Lung microvascular endothelial cell (primary cell): ENCODE measurements at regions not wholly inside any gene's neighbourhood (a gene's known extent, or its start where the extent isn't known, plus 50 kb on each side); places are given as distances from the start of the nearest gene placed in this dataset.

Experiments
- DNase-seq, 2 donors: peaks; one replicate each; pipeline versions ENCODE4 v3.0.0 to v3.0.0-alpha.2; 2010; ENCODE audit warnings: low read depth in 2 of 2

DNA sequence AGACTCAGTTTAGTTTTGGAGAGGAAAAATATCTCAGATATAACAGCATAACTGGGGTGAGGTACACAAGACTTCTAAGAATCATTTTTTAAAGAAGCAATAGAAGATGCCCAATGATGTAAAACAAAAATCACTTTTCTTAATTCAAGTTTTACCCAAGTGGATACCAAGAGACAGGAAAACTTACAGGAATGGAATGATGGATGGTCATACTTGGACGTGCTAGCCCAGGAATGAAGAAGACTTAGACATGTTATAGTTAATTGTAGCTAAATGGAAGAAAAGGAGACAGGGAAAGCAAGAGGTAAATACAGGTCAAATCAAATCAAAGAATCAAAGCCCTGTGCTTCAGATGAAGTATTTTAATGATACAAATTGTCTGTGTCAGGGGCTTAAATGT, 312.7 kb upstream of the KCNJ16 start:
- no peak for DNase-seq

DNA sequence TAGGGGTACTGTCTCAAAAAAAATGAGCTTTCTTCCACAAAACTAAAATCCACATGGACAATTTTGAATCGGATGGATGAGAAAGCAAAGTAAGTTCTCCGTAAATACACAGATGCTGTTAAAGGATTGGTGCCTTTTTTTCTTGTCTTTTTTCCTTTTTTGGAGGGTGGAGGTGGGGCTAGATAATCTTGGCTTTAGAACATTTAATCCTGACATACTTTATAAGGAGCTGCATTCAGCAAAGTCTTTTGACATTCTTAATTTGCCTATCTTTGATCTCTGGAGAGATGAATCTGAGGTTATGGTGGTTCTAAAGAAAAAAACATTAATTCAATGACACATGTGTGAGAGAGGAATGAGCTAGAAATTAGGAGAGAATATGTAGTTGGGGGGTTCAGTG, 312.3 kb upstream of the KCNJ16 start:
- DNase-seq = no peak

DNA sequence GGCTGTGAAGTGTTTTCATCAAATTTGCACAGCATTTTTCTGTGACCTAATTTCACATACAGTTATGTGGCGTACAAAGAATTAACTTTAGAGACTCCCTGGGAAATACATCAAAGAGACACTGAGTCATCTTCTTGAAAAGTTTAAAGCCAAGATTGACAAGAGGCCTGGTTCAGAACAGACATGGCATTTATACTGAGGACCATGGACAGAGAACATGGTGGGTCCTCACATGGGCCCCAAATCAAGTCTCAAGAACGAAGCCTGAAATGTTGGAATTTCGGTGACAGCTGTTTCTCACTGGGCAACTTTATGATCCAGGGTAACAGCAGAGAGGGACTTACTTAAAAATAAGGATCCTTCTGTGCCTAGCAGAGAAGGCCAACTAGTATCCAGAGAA, 311.5 kb upstream of the KCNJ16 start:
- DNase-seq = peak in 1 of 2 donors; percentile 45

DNA sequence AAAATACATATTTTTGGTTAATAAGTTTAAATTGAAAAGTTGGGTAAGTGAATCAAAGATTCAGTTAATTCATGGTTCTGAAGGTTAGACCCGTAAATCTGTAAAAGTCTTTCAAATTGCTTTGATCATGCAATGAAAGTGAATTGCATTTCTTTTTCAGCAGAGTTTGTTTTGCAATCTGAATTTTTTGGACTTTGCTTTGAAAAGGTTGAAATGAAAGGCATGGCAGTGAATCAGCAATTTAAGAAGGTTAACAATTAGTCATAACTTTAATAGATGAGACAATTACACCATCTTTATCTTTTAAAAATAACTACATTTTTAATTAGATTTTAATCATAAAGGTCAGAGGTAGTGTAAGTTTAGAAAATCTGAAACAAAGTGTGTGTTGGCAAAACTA, 310.9 kb upstream of the KCNJ16 start:
- DNase-seq = no peak

DNA sequence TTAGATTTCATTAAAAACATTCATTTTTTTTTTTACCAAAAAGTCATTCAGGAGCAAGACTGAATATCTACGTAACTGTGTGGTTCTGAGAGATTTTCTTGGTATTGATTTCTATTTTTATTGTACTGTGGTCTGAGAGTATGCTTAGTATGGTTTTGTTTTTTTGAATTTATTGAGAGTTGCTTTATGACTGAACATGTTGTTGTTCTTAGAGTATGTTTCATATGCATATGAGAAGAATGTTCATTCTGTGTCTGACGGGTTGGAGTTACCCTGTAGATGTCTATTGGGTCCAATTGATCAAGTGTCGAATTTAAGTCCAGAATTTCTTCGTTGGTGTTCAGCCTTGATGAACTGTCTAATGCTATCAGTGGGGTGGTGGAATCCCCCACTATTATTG, 306.0 kb upstream of the KCNJ16 start:
- DNase-seq = no peak

DNA sequence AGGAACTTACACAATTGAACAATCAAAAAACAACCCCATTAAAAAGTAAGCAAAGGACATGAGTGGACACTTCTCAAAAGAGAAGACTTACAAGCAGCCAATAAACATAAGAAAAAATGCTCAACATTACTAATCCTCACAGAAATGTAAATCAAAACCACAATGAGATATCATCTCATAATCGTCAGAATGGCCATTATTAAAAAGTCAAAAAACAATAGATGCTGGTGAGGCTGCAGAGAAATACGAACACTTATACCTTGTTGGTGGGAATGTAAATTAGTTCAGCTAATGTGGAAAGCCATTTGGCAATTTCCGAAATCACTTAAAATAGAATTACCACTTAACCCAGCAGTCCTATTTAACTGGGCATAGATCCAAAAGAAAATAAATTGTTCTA, 301.9 kb upstream of the KCNJ16 start:
- peak; percentile 12 to 59 for DNase-seq

DNA sequence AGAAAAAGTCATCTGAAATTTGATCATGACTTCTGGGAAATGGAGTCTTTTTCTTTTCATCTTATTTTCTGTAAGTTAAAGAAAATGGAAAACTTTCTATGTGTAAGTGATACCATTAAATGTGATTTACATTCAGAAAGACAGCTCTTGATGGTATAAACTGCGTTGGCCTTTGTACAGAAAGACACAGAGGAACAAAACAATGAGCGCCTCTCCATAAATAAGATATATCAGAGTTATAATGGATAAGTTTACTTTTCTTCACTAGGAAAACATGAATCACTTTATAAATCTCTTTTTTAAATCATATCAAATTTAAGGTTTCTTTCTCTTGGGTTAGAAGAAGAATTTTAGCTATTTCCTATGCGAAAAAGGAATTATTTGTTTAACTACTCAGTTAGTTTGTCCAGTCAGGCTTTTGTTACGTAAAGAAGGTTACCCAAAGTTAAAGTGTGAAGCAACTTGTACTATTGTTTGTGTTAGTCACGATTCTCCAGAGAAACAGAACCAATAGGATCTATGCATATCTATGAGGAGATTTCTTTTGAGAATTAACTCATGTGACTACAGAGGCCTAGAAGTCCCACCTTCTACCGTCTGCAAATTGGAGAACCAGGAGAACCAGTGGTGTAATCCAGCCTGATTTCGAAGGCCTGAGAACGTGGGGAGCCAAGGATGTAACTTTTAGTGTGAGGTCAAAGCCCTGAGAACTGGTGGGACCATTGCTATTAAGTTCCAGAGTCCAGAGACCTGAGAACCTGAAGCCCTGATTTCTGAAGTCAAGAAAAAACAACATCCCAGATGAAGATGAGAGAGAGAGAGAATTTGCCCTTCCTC, 295.4 kb upstream of the KCNJ16 start:
- peak in 1 of 2 donors; percentile 14 for DNase-seq

DNA sequence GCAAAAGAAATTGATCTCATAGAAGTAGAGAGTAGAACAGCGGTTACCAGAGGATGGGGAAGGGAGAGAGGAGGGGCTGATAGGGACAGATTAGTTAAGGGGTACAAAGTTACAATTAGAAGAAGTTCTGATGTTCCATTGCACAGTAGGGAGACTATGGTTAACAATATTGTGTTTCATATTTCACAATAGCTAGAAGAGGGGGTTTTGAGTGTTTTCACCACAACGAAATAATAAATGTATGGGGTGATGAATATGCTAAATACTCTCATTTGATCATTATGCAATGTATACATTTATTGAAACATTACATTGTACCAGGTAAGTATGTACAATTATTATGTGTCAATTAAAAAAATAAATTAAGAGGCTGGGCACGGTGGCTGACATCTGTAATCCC, 291.2 kb upstream of the KCNJ16 start:
- DNase-seq = no peak

DNA sequence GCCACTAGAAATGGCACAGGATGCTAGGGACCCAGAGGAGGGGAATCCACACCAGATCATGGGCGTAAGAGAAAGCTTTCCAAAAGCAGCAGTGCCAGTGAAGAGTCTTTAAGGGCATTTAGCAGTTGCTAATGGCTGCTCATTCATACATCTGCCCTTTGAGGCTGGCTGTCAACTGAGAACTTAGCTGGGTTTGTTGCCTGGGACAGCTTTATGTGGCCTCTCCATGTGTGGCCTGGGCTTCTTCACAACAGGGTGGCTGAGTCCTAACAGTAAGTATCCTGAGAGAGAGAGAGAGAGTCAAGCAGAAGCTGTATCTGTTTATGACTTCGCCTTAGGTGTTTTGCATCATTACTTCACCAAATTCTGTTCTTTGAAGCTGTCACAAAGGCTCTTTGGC, 286.1 kb upstream of the KCNJ16 start:
- DNase-seq = no peak

DNA sequence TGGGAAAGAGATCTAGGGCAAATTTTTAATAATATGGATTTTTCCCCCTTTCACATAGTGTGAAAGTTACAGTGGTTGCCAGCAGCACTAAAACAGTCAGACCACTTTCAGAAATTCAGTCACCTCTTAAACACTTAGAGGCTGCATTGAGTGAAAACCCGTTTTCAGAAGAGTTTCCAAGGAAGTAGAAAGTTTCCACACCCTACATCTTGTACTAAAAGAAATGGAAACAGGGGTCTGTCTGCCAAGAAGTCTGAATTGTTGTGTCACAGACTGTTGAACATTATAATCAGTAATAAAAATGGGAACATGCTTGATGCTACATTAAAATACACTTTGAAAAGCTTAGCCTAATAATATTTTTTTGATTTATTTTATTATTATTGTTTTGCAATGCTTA, 278.9 kb upstream of the KCNJ16 start:
- no peak for DNase-seq

DNA sequence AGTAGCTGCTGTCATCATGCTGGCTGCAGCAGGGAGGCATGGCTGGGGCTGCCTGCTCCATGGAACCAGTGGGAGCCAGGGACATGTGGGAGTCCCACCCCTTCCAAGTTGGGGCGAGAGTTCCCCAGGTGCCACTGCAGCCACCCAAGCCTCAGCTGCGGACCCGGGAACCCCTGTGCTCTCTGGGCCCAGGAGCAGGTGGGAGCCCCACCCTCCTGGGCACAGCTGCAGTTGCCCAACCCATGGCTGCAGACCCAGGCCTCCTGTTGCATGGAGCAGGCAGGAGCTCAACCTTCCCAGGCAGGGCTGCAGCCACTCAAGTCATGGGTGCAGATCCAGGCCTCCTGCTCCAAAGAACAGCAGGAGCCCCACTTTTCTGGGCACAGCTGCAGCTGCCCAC, 274.2 kb upstream of the KCNJ16 start:
- no peak for DNase-seq

DNA sequence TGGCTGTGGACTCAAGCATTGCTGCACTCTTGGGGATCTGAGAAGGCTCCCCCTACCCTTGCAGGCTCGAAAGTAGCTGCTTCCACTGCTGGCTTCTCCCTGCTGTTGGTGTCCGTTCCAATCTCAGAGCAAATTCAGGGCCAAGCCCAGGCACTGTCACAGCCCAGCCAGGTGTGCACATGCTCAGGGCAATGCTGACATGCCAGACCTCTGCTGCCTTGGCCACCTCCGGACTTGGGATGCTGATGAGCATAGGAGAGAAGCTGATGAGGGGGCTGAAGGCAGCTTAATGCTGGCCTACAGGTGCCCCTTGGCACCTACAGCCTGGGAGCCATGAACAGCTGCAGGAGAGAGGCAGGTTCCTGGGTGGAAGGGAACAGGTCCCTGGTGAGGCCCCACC, 273.7 kb upstream of the KCNJ16 start:
- no peak for DNase-seq

DNA sequence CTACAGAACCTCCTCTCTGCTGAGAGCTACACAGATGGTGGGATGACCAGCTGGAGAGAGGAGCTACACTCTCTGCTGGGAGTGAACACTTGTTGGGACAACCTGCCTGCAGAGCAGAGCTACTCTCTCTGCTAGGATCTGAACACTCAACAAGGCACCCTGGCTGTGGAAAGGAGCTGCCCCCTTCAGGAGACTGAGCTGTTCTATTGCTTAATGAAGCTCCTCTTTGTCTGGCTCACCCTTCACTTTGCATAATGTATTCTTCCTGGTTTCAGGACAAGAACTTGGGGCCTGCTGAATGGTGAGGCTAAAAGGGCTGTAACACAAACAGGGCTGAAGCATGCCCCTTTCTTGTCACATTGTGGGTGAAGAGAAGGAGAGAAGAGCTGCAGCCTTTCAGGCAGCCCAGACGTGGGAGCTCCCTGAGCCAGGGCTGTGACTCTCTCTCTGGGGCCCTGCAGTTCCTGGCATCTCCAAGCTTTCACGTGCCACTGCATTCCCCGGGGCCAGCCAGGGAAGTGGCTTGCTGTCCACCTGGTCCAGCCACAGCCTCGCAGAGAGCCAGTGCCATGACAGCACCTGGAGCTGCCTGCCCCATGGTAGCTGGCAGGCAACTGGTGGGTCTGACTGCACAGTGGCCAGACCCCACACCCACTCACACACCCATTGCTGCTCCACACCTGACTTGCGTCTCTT, 272.8 kb upstream of the KCNJ16 start:
- no peak for DNase-seq

DNA sequence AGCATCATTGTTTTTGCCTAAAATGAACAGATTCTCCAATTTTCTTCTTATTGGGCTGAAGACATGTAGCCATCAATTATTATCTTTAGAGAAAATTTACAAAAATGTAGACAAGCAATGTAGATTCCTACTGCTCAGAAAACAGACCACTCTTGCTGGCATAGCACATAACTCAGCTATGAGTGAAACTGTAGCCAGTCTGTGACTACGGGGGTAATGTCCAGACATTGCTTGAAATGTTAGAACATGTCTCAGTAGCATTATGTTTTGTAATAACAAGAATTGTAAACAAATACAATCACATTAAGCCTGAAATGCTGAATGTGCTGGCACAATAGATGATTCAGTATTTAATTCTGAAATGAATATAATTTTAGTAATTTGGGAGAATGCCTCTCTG, 265.7 kb upstream of the KCNJ16 start:
- no peak for DNase-seq

DNA sequence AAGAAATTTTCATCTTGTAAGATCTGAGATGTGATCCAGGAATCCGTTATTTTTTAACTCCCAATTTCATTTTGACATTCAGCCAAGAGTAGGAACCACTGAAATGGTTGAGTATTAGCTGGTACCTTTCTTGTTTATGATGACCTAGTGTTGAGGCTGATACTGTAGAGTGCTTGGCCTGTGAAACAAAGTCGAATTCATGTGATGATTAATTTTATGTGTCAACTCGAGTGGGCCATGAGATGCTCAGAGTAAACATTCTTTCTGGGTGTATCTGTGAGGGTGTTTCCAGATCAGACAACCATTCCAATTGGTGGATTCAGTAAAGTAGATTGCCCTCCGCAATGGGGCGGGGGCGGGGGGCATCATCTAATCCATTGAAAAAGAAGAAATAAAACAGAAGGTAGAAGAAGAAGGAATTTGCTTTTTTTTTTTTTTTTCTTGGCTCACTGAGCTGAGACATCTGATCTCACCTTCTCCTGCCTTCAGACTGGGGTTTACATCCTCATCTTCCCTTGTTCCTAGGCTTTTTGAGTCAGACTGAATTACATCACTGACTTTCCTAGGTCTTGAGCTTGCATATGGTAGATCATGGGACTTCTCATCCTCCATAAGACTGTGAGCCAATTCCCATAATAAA, 264.6 kb upstream of the KCNJ16 start:
- no peak for DNase-seq

DNA sequence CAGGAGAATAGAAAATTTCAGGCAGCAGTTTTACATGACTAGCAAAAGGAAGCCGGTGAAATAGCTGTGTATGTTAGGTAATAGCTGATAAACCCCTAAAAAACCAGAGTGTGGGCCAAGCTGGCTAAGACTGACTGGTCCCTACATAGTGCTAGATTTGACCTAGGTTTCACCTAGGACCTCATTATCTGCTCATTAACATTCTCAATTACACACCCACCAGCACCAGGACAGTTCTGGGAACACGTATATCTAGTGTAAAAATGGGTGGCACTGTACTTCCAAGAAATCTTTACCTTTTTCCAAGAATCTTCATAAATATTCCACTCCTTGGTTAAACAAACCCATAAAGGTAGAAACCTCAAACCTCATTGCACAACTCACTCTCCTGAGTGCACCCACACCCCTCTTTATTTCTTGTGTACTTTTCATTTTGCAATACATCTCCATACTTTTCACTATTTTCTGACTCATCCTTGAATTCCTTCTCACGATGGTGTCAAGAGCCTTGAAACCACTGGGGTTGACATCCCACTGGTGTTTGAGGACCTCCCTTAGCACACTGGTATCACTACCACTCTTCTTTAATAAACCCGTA, 262.7 kb upstream of the KCNJ16 start:
- DNase-seq = no peak

DNA sequence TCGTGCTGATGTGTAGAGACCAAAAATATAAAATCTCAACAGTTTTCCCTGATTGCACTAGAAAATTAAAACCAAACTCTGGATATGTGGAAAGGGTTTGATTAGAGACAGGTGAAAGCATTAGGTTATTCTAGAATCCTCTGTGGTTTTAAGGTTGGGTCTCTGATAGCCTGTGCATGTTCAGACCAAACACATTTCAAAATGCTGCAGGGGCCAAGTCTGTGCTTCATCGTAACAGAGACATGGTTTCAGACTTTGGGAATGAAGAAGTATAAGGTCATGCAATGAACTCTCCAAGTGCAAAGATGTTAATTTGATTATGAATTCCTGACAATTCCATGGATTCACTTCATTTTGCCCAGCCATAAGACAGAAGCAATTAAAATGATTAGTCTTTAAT, 261.0 kb upstream of the KCNJ16 start:
- no peak for DNase-seq

DNA sequence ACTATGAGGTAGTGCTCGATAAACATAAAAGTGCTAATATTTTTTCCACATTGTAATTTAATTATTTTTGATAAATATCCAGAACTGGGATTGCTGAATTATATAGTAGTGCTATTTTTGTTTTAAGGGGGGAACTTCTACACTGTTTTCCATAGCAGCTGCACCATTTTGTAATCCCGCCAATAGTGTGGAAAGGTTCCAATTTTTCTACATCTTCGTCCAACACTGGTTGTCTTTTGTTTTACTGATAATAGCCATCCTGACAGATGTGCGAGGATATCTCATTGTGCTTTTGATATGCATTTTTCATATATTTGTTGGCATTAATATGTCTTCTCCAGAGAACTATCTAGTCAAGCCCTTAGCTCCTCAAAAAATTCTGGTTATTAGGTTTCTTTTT, 259.6 kb upstream of the KCNJ16 start:
- no peak for DNase-seq

DNA sequence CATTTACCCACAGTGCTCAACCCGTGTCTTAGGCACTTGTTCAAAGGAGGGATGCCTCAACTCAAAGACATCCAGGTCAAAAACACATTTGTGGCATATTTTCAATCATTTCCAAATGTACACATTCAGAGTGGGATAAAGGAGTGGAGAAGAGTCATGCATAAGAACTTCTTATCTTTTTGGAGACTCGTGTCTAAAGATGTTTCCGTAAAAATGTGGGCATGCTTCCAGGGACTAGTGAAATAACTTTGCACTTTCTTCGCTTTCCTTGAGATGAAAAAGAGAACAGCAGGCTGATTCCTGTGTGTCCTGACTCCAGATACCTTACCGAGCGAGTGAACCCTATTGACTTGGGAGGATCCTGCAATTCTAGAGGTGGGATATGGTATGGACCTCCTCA, 256.6 kb upstream of the KCNJ16 start:
- DNase-seq = no peak

DNA sequence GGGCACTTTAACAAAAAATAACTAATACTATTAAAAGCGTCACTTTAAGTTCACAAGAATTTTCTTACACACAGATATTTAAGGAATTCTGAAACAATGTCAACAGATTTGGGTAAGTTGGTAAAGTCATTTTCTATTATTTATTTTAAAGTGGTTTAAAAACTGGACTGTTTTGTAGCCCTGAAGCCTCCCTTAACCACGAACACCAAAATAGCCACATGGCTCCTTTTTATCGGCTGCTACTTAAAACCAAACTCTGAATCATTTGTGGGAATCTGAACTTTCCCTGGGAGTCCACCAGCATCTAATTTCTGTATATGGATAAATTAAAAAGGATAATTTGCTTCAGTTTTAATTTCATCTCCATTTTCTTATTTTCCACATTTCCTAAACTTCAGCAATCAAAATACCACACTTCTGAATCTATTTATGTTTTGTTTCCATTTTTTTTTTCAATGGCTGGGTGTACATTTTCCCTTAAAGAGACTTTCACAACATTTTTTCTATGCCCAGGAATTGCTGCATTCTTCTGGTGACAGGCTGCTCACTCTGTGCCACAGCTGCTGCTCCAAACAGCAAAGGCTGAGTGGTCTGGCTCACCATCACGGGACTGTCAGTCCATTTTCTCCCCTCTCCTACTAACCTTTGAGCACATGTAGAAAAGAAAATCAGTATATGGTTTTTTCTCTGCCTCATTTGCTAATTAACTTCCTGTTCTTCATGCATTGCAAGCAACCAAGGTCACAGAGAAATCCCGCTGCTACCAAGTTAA, 255.5 kb upstream of the KCNJ16 start:
- no peak for DNase-seq

DNA sequence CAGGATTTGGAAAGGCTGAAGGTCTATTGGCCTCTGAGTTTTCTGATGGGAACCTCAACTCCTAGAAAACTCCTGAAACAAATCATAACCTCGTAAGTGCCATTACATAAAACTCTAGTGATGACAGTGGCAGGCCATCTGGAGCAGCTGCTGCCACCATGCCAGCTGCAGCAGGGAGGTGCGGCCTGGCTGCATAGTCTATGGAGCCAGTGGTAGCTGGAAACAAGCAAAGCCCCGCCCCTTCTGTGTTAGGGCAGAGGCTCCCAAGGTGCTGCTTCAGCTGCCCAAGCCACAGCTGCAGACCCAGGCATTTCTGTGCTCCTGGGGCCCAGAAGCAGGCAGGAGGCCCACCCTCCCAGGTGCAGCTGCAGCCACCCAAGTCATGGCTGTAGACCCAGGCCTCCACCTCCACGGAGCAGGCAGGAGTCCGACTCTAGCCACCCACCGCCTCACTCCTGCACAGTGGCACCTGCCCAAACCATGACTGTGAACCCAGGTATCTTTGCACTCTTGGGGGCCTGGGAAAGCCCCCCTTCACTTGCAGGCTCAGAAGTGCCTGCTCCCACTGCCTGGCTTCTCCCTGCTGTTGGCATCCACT, 254.1 kb upstream of the KCNJ16 start:
- DNase-seq = no peak
